ENCODE measurements at regions not wholly inside any gene's neighbourhood (a gene's known extent, or its start where the extent isn't known, plus 50 kb on each side); places are given as distances from the start of the nearest gene placed in this dataset.
"Not testable (repeated sequence)": the region's sequence is repeated elsewhere in the genome, so short reads cannot be mapped to it uniquely, and the experiment has no call there.

GRCh38 chr5:67677422-67677970 is 480.9 kb upstream of the CD180 start:
- no peak for DNase-seq

GRCh38 chr5:67676863-67677262 is 480.3 kb upstream of the CD180 start:
- no peak for DNase-seq

- no peak for DNase-seq
These were observed 477.6 kb upstream of the CD180 start for GRCh38 chr5:67674159-67674655.

- DNase-seq, result no peak
These were observed 477.0 kb upstream of the CD180 start for GRCh38 chr5:67673618-67674017.

- no peak for DNase-seq
These were observed 476.6 kb upstream of the CD180 start for GRCh38 chr5:67673180-67673579.

GRCh38 chr5:67672636-67673035 is 476.0 kb upstream of the CD180 start:
- no peak for DNase-seq

- no peak for DNase-seq
These were observed 473.3 kb upstream of the CD180 start for GRCh38 chr5:67669916-67670315.

GRCh38 chr5:67660149-67660548 is 463.6 kb upstream of the CD180 start:
- DNase-seq, result no peak

- DNase-seq, result no peak
These were observed 462.7 kb upstream of the CD180 start for GRCh38 chr5:67659288-67659687.

GRCh38 chr5:67657055-67657454 is 460.5 kb upstream of the CD180 start:
- no peak for DNase-seq

- DNase-seq, result no peak
These were observed 455.6 kb upstream of the CD180 start for GRCh38 chr5:67652201-67652600.

- DNase-seq, result no peak
These were observed 454.6 kb upstream of the CD180 start for GRCh38 chr5:67651180-67651579.

- peak; percentile 90 for DNase-seq
These were observed 451.6 kb upstream of the CD180 start for GRCh38 chr5:67648201-67648671.

- no peak for DNase-seq
These were observed 451.2 kb upstream of the CD180 start for GRCh38 chr5:67647772-67648171.

- DNase-seq, result no peak
These were observed 447.8 kb upstream of the CD180 start for GRCh38 chr5:67644221-67644920.

- DNase-seq, result no peak
These were observed 446.9 kb upstream of the CD180 start for GRCh38 chr5:67643536-67643935.

GRCh38 chr5:67639976-67640375 is 443.4 kb upstream of the CD180 start:
- no peak for DNase-seq

- DNase-seq, result no peak
These were observed 442.7 kb upstream of the CD180 start for GRCh38 chr5:67639313-67639712.

- no peak for DNase-seq
These were observed 440.4 kb upstream of the CD180 start for GRCh38 chr5:67636850-67637524.

GRCh38 chr5:67636091-67636490 is 439.5 kb upstream of the CD180 start:
- no peak for DNase-seq

- DNase-seq, result not testable (repeated sequence)
These were observed 430.5 kb upstream of the CD180 start for GRCh38 chr5:67627079-67627478.

- no peak for DNase-seq
These were observed 426.5 kb upstream of the CD180 start for GRCh38 chr5:67623078-67623477.

GRCh38 chr5:67620424-67621397 is 424.1 kb upstream of the CD180 start:
- DNase-seq, result no peak
